BE2C (cell line): ENCODE measurements at regions not wholly inside any gene's neighbourhood (a gene's known extent, or its start where the extent isn't known, plus 50 kb on each side); places are given as distances from the start of the nearest gene placed in this dataset.

Experiments used
- DNase-seq: peaks from one replicate; pipeline ENCODE4 v3.0.0-alpha.2; 2020
- H3K27me3 ChIP-seq: fragments of 250-450 bp; sonication (Bioruptor Pico); 2 replicates; pipeline ENCODE4 v1.5.1; 2020; ENCODE audit warnings: mild to moderate bottlenecking
- H3K36me3 ChIP-seq: fragments of 250-450 bp; sonication (Bioruptor Pico); 2 replicates; pipeline ENCODE4 v1.5.1; 2020; ENCODE audit warnings: mild to moderate bottlenecking
- H3K4me1 ChIP-seq: fragments of 250-450 bp; sonication (Bioruptor Pico); 2 replicates; pipeline ENCODE4 v1.5.1; 2020
- H3K4me3 ChIP-seq: 2 replicates; pipeline ENCODE4 v1.5.1; 2011; ENCODE audit warnings: low read depth, low read length
- H3K9me3 ChIP-seq: fragments of 250-450 bp; sonication (Bioruptor Pico); 2 replicates; pipeline ENCODE4 v1.5.1; 2020
- TF ChIP-seq, protein P1 (sequence below): IDR thresholded peaks from 2 replicates; pipeline ENCODE4 v1.5.1; 2012; ENCODE audit warnings: mild to moderate bottlenecking, low read depth, low read length

GRCh38 chr1:80003250-80003649 is 996.7 kb upstream of the ADGRL4 start:
- H3K4me1 ChIP-seq: no peaks in the 10 kb centered on the region
- H3K27me3 ChIP-seq: no peaks in the 10 kb centered on the region
- no peaks in the 10 kb centered on the region for H3K36me3 ChIP-seq
- no peaks in the 10 kb centered on the region for H3K9me3 ChIP-seq
- TF ChIP-seq, protein P1, sequence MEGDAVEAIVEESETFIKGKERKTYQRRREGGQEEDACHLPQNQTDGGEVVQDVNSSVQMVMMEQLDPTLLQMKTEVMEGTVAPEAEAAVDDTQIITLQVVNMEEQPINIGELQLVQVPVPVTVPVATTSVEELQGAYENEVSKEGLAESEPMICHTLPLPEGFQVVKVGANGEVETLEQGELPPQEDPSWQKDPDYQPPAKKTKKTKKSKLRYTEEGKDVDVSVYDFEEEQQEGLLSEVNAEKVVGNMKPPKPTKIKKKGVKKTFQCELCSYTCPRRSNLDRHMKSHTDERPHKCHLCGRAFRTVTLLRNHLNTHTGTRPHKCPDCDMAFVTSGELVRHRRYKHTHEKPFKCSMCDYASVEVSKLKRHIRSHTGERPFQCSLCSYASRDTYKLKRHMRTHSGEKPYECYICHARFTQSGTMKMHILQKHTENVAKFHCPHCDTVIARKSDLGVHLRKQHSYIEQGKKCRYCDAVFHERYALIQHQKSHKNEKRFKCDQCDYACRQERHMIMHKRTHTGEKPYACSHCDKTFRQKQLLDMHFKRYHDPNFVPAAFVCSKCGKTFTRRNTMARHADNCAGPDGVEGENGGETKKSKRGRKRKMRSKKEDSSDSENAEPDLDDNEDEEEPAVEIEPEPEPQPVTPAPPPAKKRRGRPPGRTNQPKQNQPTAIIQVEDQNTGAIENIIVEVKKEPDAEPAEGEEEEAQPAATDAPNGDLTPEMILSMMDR: no peak
- H3K4me3 ChIP-seq: no peak overlapping the region
- no peak for DNase-seq

DNA sequence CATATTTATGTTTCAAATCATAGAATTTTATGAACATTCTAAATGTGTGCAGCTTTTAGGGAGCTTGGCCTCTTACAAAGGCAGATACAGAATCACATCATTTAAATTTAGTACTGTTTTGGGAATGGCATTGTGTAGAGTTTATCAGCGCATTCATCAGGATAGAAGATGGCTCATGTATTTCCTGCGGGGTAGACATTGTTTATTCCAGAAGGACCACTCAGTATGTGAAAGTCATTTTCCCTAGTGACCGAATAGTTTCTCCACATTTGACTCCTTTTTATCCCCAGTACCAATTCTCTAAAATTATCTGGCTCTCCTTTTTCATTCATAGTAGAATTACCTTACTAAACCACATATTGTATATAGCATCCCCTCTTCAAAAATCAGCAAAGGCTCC is 981.9 kb upstream of the ADGRL4 start:
- Histone ChIP-seq H3K9me3 (no peaks in the 10 kb centered on the region), H3K4me1 (no peaks in the 10 kb centered on the region), H3K4me3 (no peak overlapping the region), H3K36me3 (no peaks in the 10 kb centered on the region), H3K27me3 (no peaks in the 10 kb centered on the region)
- TF ChIP-seq, protein P1: no peak
- no peak for DNase-seq

DNA sequence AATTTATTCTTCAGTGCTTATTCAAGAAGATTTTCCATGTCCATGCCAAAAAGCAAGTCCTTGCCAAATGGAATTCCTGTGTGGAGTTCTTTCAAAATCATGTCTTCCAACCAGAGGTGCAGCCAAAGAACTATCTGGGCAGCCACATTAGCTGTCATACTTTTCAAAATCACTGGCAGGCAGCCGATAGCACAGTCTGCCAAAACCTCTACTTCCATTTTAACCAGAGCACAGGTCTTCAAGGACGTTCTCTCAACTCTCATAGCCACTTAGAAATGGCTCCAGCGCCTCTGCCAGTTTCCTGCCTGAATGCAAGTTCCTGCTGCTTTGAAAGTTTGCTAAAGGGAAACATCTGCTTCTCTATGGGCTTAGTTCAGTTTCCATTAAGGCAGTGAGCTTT is 975.7 kb upstream of the ADGRL4 start:
- H3K4me1 ChIP-seq: no peaks in the 10 kb centered on the region
- DNase-seq: no peak
- TF ChIP-seq, protein P1: no peak
- no peak overlapping the region for H3K4me3 ChIP-seq
- H3K9me3 ChIP-seq: no peaks in the 10 kb centered on the region
- no peaks in the 10 kb centered on the region for H3K36me3 ChIP-seq
- no peaks in the 10 kb centered on the region for H3K27me3 ChIP-seq

DNA sequence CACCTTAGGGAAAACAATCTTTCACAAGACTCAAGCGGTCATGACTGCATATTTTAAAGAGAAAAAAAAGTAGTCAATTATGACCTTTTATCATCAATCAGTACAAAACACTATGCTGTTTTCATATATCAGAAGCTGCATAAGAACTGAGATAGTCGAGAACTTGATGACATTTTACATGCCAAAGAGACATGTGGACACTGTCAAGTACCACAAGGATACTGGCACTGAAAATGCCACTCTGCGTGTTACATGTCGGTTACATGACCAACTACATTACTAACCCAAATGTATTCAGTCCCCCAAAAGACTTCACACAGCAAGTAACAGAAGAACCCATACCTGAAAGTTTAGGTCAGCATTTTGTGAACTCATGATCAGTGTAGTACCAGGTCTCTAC is 975.0 kb upstream of the ADGRL4 start:
- Histone ChIP-seq H3K9me3 (no peaks in the 10 kb centered on the region), H3K4me1 (no peaks in the 10 kb centered on the region), H3K27me3 (no peaks in the 10 kb centered on the region), H3K4me3 (no peak overlapping the region), H3K36me3 (no peaks in the 10 kb centered on the region)
- DNase-seq: no peak
- TF ChIP-seq, protein P1: no peak

- Histone ChIP-seq H3K27me3 (no peaks in the 10 kb centered on the region), H3K36me3 (no peaks in the 10 kb centered on the region), H3K4me1 (no peaks in the 10 kb centered on the region), H3K9me3 (no peaks in the 10 kb centered on the region), H3K4me3 (no peak overlapping the region)
- TF ChIP-seq, protein P1: no peak
- no peak for DNase-seq
Measured at GRCh38 chr1:79979346-79979745, 972.8 kb upstream of the ADGRL4 start.

- TF ChIP-seq, protein P1: no peak
- Histone ChIP-seq H3K27me3 (no peaks in the 10 kb centered on the region), H3K4me1 (no peaks in the 10 kb centered on the region)
Measured at GRCh38 chr1:79976287-79976686, 969.8 kb upstream of the ADGRL4 start.

More at GRCh38 chr1:79976287-79976686, 969.8 kb upstream of the ADGRL4 start:
- no peak for DNase-seq
- H3K4me3 ChIP-seq: no peak overlapping the region
- H3K9me3 ChIP-seq: no peaks in the 10 kb centered on the region
- H3K36me3 ChIP-seq: no peaks in the 10 kb centered on the region
